ENCODE measurements at regions not wholly inside any gene's neighbourhood (a gene's known extent, or its start where the extent isn't known, plus 50 kb on each side); places are given as distances from the start of the nearest gene placed in this dataset.

DNA sequence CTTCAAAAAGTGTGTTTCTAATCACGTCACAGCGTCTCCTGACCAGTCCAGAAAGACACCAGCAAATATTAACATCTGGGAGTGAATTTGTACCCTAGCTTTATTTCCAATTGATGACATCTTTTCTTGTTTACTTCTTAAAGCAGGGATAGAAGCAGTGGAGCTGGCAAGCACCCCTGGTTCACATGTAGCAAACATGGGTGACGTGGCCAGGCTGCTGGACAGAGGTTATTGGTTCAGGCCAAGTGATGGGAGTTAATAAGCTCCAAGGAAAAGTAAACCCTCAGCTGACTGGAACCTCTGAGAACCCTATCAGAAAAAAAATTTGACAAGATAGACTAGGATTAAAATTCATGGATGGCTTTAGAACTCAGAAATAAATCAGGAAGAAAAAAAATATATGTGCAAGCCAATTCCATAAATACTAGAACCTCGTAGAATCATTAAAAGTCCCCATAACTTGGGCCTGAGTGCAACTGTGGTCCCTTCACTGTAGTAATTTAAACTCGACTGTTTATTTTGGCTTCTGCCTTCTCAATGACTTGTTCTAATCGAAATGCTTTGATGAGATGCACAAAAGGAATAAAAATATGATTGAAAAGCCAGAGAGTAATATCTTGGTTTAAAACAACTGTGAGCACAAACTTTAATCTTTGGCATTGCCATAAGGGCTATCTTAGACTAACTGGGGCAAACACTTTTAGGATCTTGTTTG, 121.5 kb upstream of the CTAGE1 start:
- Mint-ChIP-seq H3K36me3 (ENCODE audit: low read depth) (no peaks in the 10 kb centered on the region), H3K4me3 (no peak overlapping the region), H3K27ac (no peak overlapping the region), H3K27me3 (ENCODE audit: insufficient read depth) (no peaks in the 10 kb centered on the region), H3K4me1 (ENCODE audit: low read depth) (no peaks in the 10 kb centered on the region), H3K9me3 (peaks cover under 1% of the 10 kb centered on the region)
- DNase-seq (ENCODE audit: low spot score): no peak
- intact Hi-C loops (cut with micrococcal nuclease): no loop called here

DNA sequence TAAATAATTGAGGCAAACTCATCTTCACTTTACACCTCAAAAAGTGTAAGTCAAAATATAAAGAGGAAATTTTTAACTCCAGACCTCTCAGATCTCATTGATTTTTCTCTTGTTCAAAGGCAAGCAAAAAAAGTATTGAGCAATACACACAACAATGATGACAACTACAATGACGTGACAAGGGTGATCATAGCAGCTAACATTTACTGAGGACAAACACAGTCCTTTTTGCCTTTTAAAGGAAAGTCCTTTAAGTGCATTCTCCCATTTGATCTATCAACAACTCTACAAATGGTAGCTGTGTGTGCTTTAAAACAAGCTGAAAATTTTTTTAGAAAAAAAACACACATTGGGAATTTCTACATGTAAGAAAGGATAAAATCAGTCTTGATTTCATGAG, 123.5 kb upstream of the CTAGE1 start:
- intact Hi-C loops (cut with micrococcal nuclease): no loop called here
- Mint-ChIP-seq H3K9me3 (peaks cover 3% of the 10 kb centered on the region), H3K36me3 (ENCODE audit: low read depth) (no peaks in the 10 kb centered on the region), H3K4me3 (no peak overlapping the region), H3K27ac (no peak overlapping the region), H3K27me3 (ENCODE audit: insufficient read depth) (no peaks in the 10 kb centered on the region), H3K4me1 (ENCODE audit: low read depth) (no peaks in the 10 kb centered on the region)
- no peak for DNase-seq (ENCODE audit: low spot score)

DNA sequence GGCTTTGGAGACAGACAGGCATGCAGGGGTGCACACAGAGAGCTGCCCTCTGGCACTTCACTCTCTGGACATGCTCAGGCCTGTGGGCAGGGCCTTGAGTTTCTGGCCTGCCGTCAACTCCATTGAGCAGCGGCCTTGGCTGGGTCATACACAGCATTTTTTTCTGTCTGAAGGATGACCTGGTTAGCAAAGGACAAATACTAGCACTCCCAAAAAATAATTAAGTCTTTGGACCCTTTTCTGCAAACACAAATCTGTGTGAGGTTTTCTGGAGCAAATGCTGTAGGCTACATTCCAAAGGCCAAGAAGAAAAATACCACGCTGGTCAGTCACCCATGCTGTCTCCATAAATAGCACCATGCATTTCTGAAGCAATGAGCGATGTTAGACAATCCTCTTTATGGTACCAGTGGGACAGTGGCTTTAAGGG, 124.7 kb upstream of the CTAGE1 start:
- Mint-ChIP-seq H3K27ac (no peak overlapping the region), H3K36me3 (ENCODE audit: low read depth) (no peaks in the 10 kb centered on the region), H3K4me3 (no peak overlapping the region), H3K4me1 (ENCODE audit: low read depth) (no peaks in the 10 kb centered on the region), H3K9me3 (peaks cover 3% of the 10 kb centered on the region), H3K27me3 (ENCODE audit: insufficient read depth) (no peaks in the 10 kb centered on the region)
- no peak for DNase-seq (ENCODE audit: low spot score)
- intact Hi-C loops (cut with micrococcal nuclease): no loop called here

DNA sequence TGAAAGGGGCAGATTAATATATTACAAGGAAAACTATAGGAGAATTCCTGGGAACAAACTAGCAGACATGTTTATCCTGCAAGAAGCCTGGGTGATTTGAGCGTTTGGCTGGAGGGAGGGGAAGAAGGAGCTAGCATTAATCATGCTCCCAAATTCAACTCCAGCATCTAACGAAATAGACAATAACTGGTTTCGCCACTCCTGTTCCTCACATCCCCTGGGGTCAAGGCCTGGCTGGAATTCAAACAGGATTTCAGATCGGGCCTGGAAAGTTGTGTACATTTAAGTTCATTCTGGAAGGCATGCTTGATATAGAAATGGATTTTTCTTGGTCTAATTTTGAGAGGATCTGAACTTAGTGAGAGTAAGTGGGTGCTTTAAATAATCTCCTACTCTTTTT, 126.1 kb upstream of the CTAGE1 start:
- Mint-ChIP-seq H3K27ac (no peak overlapping the region), H3K4me3 (no peak overlapping the region), H3K9me3 (peaks cover 3% of the 10 kb centered on the region), H3K27me3 (ENCODE audit: insufficient read depth) (no peaks in the 10 kb centered on the region), H3K36me3 (ENCODE audit: low read depth) (no peaks in the 10 kb centered on the region), H3K4me1 (ENCODE audit: low read depth) (no peaks in the 10 kb centered on the region)
- intact Hi-C loops (cut with micrococcal nuclease): no loop called here
- no peak for DNase-seq (ENCODE audit: low spot score)

DNA sequence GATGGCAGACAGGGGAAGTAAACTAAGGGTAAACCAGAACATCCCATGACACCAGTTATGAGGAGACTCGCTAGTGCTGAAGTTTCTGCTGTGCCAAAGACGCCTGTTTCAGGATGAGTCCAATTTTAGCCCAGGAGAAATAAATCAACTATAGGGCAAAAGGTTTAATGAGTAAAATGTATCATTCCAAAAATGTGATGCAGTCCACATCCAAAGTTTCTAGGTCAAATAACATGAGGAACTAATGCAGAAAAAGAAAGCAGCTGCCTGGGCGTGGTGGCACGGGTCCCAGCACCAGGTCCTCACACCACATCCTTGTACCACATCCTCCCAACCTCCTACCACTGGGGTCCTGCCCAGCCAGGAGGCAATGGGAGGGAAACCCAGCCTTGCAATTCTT, 126.9 kb upstream of the CTAGE1 start:
- no peak overlapping the region for H3K4me3 Mint-ChIP-seq
- no peak overlapping the region for H3K27ac Mint-ChIP-seq
- no peaks in the 10 kb centered on the region for H3K36me3 Mint-ChIP-seq (ENCODE audit: low read depth)
- H3K27me3 Mint-ChIP-seq (ENCODE audit: insufficient read depth): no peaks in the 10 kb centered on the region
- DNase-seq (ENCODE audit: low spot score): no peak
- no peaks in the 10 kb centered on the region for H3K4me1 Mint-ChIP-seq (ENCODE audit: low read depth)
- H3K9me3 Mint-ChIP-seq: peaks cover 3% of the 10 kb centered on the region
- intact Hi-C loops (cut with micrococcal nuclease): no loop called here

DNA sequence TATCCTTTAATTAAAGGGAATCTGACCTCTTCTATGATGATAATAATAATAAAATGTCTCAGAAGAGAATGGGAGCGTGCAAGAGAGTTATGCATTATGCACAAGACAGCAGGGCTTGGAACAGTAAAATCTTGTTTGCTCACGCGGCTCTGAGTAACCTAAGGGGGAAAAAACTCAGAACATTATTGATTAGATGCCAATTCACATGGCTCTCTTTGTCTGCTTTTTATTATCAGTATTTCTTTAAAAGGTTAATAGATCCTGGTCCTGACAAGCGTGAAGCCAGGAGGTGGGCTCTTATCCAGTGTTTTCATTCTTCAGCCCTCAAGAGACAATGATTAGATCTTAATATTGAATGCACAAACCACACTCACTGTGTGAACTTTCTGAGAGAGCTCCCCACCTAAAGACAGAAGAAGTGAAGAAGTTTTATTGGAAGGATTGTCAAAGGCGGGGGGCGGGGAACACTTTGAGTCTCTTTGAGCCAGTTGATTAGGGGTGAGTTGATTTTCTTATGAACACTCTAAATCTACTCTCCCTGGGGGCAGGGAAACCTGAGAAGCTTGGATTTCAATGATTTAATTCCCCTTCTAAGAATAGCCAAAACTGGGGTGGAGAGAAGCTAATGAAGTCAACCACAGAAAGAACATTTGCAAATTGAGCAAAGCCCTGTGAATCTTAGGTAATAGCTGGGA, 127.5 kb upstream of the CTAGE1 start:
- Mint-ChIP-seq H3K9me3 (peaks cover 3% of the 10 kb centered on the region), H3K27ac (no peak overlapping the region), H3K36me3 (ENCODE audit: low read depth) (no peaks in the 10 kb centered on the region), H3K27me3 (ENCODE audit: insufficient read depth) (no peaks in the 10 kb centered on the region), H3K4me1 (ENCODE audit: low read depth) (no peaks in the 10 kb centered on the region), H3K4me3 (no peak overlapping the region)
- intact Hi-C loops (cut with micrococcal nuclease): no loop called here
- no peak for DNase-seq (ENCODE audit: low spot score)

DNA sequence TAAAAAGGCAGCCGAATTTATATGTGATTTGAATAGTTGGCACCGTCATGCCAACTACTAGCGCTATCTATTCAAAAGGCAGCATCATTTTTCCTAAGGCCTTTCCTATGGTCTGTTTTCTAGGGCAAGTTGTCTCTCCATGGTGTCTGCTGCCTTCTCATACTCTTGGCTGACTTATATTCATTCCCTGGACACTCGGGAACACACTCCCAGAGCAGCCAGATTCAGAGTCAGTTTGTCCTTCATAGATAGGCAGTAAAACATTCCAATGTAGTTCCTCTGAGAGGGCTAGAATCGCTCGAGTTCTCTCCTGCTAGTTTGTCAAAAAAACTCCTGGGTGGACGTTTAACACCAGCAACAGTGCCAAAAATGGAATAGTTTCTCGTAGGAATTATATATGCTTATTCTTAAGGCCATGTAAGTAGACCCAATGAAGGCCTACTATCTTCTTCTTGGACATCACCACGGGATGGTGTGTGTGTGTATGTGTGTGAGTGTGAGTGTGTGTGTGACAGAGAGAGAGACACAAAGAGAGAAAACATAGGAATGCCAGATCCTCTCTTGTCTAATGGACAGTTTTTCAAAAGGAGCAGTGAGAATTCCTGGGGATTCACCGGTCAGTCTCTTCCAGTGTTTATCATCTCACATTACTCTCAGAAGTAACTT, 129.3 kb upstream of the CTAGE1 start:
- Mint-ChIP-seq H3K9me3 (peaks cover 3% of the 10 kb centered on the region), H3K27ac (no peak overlapping the region), H3K27me3 (ENCODE audit: insufficient read depth) (no peaks in the 10 kb centered on the region), H3K4me1 (ENCODE audit: low read depth) (no peaks in the 10 kb centered on the region), H3K4me3 (no peak overlapping the region), H3K36me3 (ENCODE audit: low read depth) (no peaks in the 10 kb centered on the region)
- DNase-seq (ENCODE audit: low spot score): no peak
- intact Hi-C loops (cut with micrococcal nuclease): no loop called here

DNA sequence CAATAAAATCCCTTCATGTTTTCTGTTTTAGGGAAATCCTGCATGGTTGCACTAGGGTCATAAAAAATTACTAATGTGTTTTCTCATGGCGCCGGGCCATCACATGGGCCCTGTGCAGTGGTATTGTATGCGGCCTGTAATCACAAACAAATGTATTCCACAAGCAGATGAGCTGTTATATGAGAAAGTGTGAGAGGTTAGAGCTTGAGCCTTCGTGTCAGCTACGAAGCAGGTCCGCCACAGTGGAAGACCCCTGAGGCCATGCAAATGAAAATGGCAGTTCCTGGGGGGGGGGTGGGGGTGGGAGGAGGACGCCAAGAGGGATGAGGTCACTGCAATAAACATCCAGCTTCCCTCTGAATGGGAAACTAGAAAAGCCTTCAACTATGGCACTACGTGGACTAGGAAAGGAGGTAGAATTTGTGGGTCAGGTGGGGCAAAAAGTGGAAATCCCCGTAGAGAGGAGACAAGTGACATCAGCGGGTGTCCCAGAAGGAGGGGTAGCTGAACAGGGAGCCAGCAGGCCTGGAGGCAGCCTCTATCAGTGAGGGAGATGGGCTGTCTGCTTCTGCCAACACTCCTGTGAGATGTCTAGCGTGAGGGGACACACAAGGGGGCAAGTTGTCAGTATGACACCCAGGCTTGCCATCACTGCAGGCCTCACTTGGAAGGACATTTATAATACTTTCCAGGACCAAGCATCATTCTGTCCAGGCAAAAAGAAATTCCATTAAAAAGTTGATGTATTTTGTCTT, 130.3 kb upstream of the CTAGE1 start:
- intact Hi-C loops (cut with micrococcal nuclease): no loop called here
- H3K4me3 Mint-ChIP-seq: no peak overlapping the region
- no peaks in the 10 kb centered on the region for H3K36me3 Mint-ChIP-seq (ENCODE audit: low read depth)
- H3K9me3 Mint-ChIP-seq: peaks cover 3% of the 10 kb centered on the region
- no peak overlapping the region for H3K27ac Mint-ChIP-seq
- no peak for DNase-seq (ENCODE audit: low spot score)
- no peaks in the 10 kb centered on the region for H3K4me1 Mint-ChIP-seq (ENCODE audit: low read depth)
- H3K27me3 Mint-ChIP-seq (ENCODE audit: insufficient read depth): no peaks in the 10 kb centered on the region

DNA sequence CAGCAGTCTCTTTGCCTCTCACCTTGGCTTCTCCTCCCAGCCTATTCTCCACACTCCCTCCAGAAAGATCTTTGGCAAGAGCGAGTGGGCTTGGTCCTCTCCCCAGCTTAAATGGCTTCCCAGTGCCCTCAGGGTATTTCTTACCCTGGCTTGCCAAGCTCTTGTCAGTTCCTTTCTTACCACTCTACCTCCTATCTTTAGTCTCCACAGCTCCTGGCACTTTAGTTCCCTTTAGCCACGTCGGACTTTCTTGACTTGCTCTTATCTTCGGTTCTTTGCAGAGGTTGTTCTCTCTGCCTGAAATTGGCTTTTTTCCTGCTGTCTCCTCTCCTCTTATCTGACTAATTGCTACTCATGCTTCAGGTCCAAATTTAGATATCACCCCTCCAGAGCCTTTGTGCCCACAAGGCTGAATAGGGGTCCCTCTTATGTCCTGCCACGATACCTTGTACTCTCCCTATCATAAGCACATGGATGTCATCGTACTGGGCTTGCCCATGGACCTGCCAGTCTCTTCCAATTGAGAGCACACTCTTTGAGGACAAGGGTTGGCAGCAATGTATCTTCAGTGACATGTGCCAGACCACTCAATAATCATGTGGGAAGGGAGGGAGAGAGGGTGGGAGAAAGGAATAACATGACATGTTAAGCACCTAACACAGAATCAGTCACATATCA, 131.7 kb upstream of the CTAGE1 start:
- Mint-ChIP-seq H3K4me1 (ENCODE audit: low read depth) (no peaks in the 10 kb centered on the region), H3K9me3 (peaks cover under 1% of the 10 kb centered on the region), H3K4me3 (no peak overlapping the region), H3K36me3 (ENCODE audit: low read depth) (no peaks in the 10 kb centered on the region), H3K27me3 (ENCODE audit: insufficient read depth) (no peaks in the 10 kb centered on the region), H3K27ac (no peak overlapping the region)
- no peak for DNase-seq (ENCODE audit: low spot score)
- intact Hi-C loops (cut with micrococcal nuclease): no loop called here

DNA sequence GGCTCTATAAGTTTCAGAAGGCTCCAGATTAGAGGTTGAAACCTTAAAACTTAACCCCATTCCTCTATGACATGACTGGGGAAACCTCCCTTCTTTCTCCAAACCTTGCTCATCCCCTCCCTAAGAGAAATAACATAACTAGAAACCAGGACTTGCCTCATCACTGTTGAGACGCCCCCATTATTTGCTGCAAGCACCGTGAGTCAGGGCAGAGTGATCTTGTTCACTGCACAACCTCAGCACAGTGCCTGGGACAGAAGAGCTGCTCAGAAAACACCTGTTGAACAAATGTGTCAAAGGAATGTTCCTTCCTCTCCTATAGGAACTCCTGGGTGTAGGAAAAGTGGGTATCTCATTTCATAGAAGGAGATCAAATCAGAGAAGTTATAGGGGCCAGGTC, 132.7 kb upstream of the CTAGE1 start:
- Mint-ChIP-seq H3K36me3 (ENCODE audit: low read depth) (no peaks in the 10 kb centered on the region), H3K4me1 (ENCODE audit: low read depth) (no peaks in the 10 kb centered on the region), H3K27ac (no peak overlapping the region), H3K4me3 (no peak overlapping the region), H3K27me3 (ENCODE audit: insufficient read depth) (no peaks in the 10 kb centered on the region), H3K9me3 (no peaks in the 10 kb centered on the region)
- intact Hi-C loops (cut with micrococcal nuclease): no loop called here
- DNase-seq (ENCODE audit: low spot score): no peak

DNA sequence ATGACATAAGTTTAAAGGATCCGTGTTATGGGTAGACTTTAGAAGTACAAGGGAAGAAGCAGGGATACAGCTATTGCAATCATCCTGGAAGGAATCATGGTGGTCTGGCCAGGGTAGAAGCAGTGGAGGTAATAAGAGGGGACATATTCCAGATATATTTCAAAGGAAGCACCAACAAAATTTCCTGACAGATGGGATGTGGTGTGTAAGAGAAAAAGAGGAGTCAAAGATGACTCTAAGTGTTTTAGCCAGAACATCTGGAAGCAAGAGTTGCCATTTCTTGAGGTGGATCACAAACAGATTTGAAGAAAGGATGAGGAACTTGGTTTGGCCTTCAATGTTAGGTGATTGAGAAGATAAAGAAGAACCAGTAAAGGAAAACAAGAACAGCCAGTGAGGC, 133.1 kb upstream of the CTAGE1 start:
- H3K36me3 Mint-ChIP-seq (ENCODE audit: low read depth): no peaks in the 10 kb centered on the region
- H3K4me1 Mint-ChIP-seq (ENCODE audit: low read depth): no peaks in the 10 kb centered on the region
- H3K27me3 Mint-ChIP-seq (ENCODE audit: insufficient read depth): no peaks in the 10 kb centered on the region
- intact Hi-C loops (cut with micrococcal nuclease): no loop called here
- H3K27ac Mint-ChIP-seq: no peak overlapping the region
- no peak overlapping the region for H3K4me3 Mint-ChIP-seq
- no peak for DNase-seq (ENCODE audit: low spot score)
- H3K9me3 Mint-ChIP-seq: no peaks in the 10 kb centered on the region

DNA sequence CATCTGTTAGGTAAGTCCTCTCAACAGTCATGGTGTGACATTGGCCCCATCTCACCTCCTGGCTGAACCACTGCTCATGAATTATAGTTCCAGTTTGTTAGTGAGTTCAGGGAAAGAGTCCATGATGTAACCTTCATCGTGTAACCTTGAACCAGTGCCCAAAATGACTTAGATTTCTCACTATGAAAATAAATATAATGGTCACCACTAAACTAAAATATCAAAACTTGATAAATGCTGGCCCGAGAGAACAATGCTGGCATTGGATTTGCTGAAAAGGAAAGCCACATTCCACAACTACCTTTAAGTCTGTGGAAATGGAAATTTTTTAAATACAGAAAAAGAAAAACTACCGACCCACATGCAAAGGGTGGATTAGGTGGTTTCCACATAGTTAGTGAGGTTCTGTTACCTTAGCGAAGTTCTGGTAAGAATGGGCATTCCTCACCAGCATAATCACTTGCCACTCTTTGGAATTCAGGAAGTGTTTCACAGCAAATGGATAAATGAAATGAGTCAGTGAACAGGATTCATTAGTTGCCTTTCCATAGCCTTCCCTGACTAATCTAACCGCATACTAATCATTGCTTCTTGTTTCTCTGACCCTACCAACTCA, 133.9 kb upstream of the CTAGE1 start:
- H3K27ac Mint-ChIP-seq: no peak overlapping the region
- H3K27me3 Mint-ChIP-seq (ENCODE audit: insufficient read depth): peaks cover 3% of the 10 kb centered on the region
- no peak overlapping the region for H3K4me3 Mint-ChIP-seq
- H3K9me3 Mint-ChIP-seq: no peaks in the 10 kb centered on the region
- H3K36me3 Mint-ChIP-seq (ENCODE audit: low read depth): no peaks in the 10 kb centered on the region
- no peak for DNase-seq (ENCODE audit: low spot score)
- intact Hi-C loops (cut with micrococcal nuclease): no loop called here
- no peaks in the 10 kb centered on the region for H3K4me1 Mint-ChIP-seq (ENCODE audit: low read depth)

All from activated T-helper 1 cell treated with anti-CD3 and anti-CD28 coated beads, Interleukin-12 subunit alpha, Interleukin-12 subunit beta, Interleukin-2, Interleukin-4 antibody, amounts not matched to agents 30 ng/mL and 10 ng/mL and 1 ng/mL, durations not matched to agents 14 hours and 24 hours and 36 hours (primary cell).